ENCODE measurements at regions not wholly inside any gene's neighbourhood (a gene's known extent, or its start where the extent isn't known, plus 50 kb on each side); places are given as distances from the start of the nearest gene placed in this dataset.

GRCh38 chr3:135865085-135865484 is 100.4 kb upstream of the PPP2R3A start:
- TF ChIP-seq CTCF (IDR thresholded peaks at IDR 0.05) (no peak), POLR2A (IDR thresholded peaks at IDR 0.05) (no peak)
